NB4 (cell line): ENCODE measurements at regions not wholly inside any gene's neighbourhood (a gene's known extent, or its start where the extent isn't known, plus 50 kb on each side); places are given as distances from the start of the nearest gene placed in this dataset.

Experiments used
- POLR2A ChIP-seq: IDR thresholded peaks from 2 replicates; pipeline ENCODE4 v1.6.1; 2011; ENCODE audit warnings: mild to moderate bottlenecking; ENCODE audit not compliant: insufficient read length; ENCODE audit errors: extremely low read depth
- TF ChIP-seq, protein P1 (sequence below): IDR thresholded peaks from 2 replicates; pipeline ENCODE4 v1.6.1; 2011; ENCODE audit warnings: low read depth, low read length
- TF ChIP-seq, protein P2 (sequence below): IDR thresholded peaks from one replicate; pipeline ENCODE4 v1.5.1; 2012; ENCODE audit warnings: low read depth, low read length

- TF ChIP-seq, protein P1, sequence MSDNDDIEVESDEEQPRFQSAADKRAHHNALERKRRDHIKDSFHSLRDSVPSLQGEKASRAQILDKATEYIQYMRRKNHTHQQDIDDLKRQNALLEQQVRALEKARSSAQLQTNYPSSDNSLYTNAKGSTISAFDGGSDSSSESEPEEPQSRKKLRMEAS, result no peak
- TF ChIP-seq, protein P2, sequence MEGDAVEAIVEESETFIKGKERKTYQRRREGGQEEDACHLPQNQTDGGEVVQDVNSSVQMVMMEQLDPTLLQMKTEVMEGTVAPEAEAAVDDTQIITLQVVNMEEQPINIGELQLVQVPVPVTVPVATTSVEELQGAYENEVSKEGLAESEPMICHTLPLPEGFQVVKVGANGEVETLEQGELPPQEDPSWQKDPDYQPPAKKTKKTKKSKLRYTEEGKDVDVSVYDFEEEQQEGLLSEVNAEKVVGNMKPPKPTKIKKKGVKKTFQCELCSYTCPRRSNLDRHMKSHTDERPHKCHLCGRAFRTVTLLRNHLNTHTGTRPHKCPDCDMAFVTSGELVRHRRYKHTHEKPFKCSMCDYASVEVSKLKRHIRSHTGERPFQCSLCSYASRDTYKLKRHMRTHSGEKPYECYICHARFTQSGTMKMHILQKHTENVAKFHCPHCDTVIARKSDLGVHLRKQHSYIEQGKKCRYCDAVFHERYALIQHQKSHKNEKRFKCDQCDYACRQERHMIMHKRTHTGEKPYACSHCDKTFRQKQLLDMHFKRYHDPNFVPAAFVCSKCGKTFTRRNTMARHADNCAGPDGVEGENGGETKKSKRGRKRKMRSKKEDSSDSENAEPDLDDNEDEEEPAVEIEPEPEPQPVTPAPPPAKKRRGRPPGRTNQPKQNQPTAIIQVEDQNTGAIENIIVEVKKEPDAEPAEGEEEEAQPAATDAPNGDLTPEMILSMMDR, result no peak
- no peak for TF ChIP-seq POLR2A
Measured at GRCh38 chr14:31977001-31977556, 100.0 kb upstream of the ARHGAP5 start.
